Right lobe of liver (tissue), 4 donors: ENCODE measurements at regions not wholly inside any gene's neighbourhood (a gene's known extent, or its start where the extent isn't known, plus 50 kb on each side); places are given as distances from the start of the nearest gene placed in this dataset.

Source experiments
- POLR2A ChIP-seq: fragments of 450-650 bp; IDR thresholded peaks from one replicate; pipeline ENCODE4 v1.6.1; 2017; ENCODE audit warnings: antibody characterized with exemption, mild to moderate bottlenecking
- TF ChIP-seq, protein P1 (sequence below), 4 donors: fragments of 200-600 bp in 3 of 4; fragments of 450-650 bp in 1 of 4; IDR thresholded peaks; one replicate each; pipeline versions ENCODE4 v1.5.1 to v1.8.0; 2016 to 2022; ENCODE audit warnings: antibody characterized with exemption in 4 of 4, mild to moderate bottlenecking in 2 of 4
- donor health status: DM: no; HTN: no; CAD: no.
- donor health status: DM: no; HTN: no; CAD: no.
- donor health status: DM: no; HTN: yes; CAD: no.

GRCh38 chr2:221123396-221123795, 448.7 kb downstream of the EPHA4 start:
- no peak for TF ChIP-seq POLR2A
- TF ChIP-seq, protein P1, sequence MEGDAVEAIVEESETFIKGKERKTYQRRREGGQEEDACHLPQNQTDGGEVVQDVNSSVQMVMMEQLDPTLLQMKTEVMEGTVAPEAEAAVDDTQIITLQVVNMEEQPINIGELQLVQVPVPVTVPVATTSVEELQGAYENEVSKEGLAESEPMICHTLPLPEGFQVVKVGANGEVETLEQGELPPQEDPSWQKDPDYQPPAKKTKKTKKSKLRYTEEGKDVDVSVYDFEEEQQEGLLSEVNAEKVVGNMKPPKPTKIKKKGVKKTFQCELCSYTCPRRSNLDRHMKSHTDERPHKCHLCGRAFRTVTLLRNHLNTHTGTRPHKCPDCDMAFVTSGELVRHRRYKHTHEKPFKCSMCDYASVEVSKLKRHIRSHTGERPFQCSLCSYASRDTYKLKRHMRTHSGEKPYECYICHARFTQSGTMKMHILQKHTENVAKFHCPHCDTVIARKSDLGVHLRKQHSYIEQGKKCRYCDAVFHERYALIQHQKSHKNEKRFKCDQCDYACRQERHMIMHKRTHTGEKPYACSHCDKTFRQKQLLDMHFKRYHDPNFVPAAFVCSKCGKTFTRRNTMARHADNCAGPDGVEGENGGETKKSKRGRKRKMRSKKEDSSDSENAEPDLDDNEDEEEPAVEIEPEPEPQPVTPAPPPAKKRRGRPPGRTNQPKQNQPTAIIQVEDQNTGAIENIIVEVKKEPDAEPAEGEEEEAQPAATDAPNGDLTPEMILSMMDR (IDR thresholded peaks at IDR 0.05), result no peak
